ENCODE measurements at regions not wholly inside any gene's neighbourhood (a gene's known extent, or its start where the extent isn't known, plus 50 kb on each side); places are given as distances from the start of the nearest gene placed in this dataset.
"Not testable (repeated sequence)": the region's sequence is repeated elsewhere in the genome, so short reads cannot be mapped to it uniquely, and the experiment has no call there.

GRCh38 chr4:79266136-79266535, 59.7 kb downstream of the NAA11 start:
- no peak for DNase-seq (ENCODE audit: low spot score)

GRCh38 chr4:79259242-79259641, 66.6 kb downstream of the NAA11 start:
- no peak for DNase-seq (ENCODE audit: low spot score)

GRCh38 chr4:79258614-79259176, 67.2 kb downstream of the NAA11 start:
- no peak for DNase-seq (ENCODE audit: low spot score)

GRCh38 chr4:79257953-79258613, 67.8 kb downstream of the NAA11 start:
- no peak for DNase-seq (ENCODE audit: low spot score)

- DNase-seq (ENCODE audit: low spot score), result no peak
Observed at GRCh38 chr4:79255793-79256192, 70.1 kb downstream of the NAA11 start.

GRCh38 chr4:79253924-79254323, 71.9 kb downstream of the NAA11 start:
- DNase-seq (ENCODE audit: low spot score), result no peak

GRCh38 chr4:79253168-79253567, 72.7 kb downstream of the NAA11 start:
- no peak for DNase-seq (ENCODE audit: low spot score)

GRCh38 chr4:79250887-79251286, 75.0 kb downstream of the NAA11 start:
- no peak for DNase-seq (ENCODE audit: low spot score)

- DNase-seq (ENCODE audit: low spot score), result no peak
Observed at GRCh38 chr4:79249881-79250503, 75.9 kb downstream of the NAA11 start.

GRCh38 chr4:79248610-79249009, 77.3 kb downstream of the NAA11 start:
- DNase-seq (ENCODE audit: low spot score), result no peak

- DNase-seq (ENCODE audit: low spot score), result no peak
Observed at GRCh38 chr4:79247695-79248394, 78.0 kb downstream of the NAA11 start.

GRCh38 chr4:79245200-79245940, 80.5 kb downstream of the NAA11 start:
- DNase-seq (ENCODE audit: low spot score), result not testable (repeated sequence)

GRCh38 chr4:79241846-79242245, 84.0 kb downstream of the NAA11 start:
- no peak for DNase-seq (ENCODE audit: low spot score)

GRCh38 chr4:79237851-79238250, 88.0 kb downstream of the NAA11 start:
- no peak for DNase-seq (ENCODE audit: low spot score)

GRCh38 chr4:79236785-79237184, 89.1 kb downstream of the NAA11 start:
- no peak for DNase-seq (ENCODE audit: low spot score)

- DNase-seq (ENCODE audit: low spot score), result no peak
Observed at GRCh38 chr4:79235095-79235494, 90.8 kb downstream of the NAA11 start.

GRCh38 chr4:79233820-79234219, 92.0 kb downstream of the NAA11 start:
- no peak for DNase-seq (ENCODE audit: low spot score)

GRCh38 chr4:79232540-79232939, 93.3 kb downstream of the NAA11 start:
- DNase-seq (ENCODE audit: low spot score), result no peak

GRCh38 chr4:79227860-79228259, 98.0 kb downstream of the NAA11 start:
- no peak for DNase-seq (ENCODE audit: low spot score)

GRCh38 chr4:79225360-79225759, 100.5 kb downstream of the NAA11 start:
- no peak for DNase-seq (ENCODE audit: low spot score)

GRCh38 chr4:79224777-79225104, 101.1 kb downstream of the NAA11 start:
- DNase-seq (ENCODE audit: low spot score), result no peak

Measured in mesenteric fat pad (tissue), 1 donor.